Loucy (cell line): ENCODE measurements at regions not wholly inside any gene's neighbourhood (a gene's known extent, or its start where the extent isn't known, plus 50 kb on each side); places are given as distances from the start of the nearest gene placed in this dataset.

Source experiments
- EZH2phosphoT487 ChIP-seq: fragments of 200-600 bp; IDR thresholded peaks from 2 replicates; pipeline ENCODE4 v1.6.1; 2018; ENCODE audit warnings: antibody characterized with exemption, mild to moderate bottlenecking, moderate library complexity, borderline replicate concordance
- TF ChIP-seq, protein P1 (sequence below): fragments of 200-600 bp; sonication (generic); conservative IDR thresholded peaks from 2 replicates; pipeline ENCODE4 v1.5.1; 2014; ENCODE audit warnings: mild to moderate bottlenecking, antibody characterized with exemption, low read length

DNA sequence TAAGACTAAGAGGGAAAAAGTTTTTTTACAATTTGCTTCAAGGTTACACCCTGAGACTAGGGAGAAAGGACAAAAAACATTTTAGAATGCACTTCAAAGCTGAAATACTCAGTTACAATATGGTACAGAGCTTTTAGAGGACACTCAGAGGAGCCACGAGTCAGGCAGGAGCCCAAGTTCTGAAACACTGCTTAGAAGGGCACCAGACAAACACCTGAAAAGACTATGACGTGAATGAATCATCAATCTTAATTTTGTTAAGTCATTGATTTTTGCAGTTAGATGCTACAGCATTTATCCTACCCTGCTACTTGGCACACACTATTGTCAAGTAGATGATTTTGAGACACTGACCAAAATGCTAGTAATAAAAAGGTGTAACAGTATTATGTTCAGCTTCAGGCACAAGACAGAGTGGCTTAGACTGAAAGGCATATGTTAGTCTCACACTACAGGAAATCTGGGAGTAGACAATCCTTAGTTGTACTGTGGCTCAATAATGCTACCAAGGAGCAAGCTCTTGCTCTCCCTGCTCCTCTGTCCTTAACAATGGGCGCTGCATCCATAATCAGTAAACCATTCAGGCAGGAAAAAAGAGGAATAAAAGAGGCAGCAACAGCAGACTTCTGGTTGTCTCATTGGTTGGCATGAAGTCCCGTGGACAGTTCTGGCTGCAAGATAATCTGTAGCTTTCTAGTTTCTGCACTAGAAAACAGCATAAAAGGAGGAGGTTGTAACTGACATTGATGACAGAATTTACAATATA lies 151.8 kb downstream of the ABCA8 start:
- TF ChIP-seq, protein P1, sequence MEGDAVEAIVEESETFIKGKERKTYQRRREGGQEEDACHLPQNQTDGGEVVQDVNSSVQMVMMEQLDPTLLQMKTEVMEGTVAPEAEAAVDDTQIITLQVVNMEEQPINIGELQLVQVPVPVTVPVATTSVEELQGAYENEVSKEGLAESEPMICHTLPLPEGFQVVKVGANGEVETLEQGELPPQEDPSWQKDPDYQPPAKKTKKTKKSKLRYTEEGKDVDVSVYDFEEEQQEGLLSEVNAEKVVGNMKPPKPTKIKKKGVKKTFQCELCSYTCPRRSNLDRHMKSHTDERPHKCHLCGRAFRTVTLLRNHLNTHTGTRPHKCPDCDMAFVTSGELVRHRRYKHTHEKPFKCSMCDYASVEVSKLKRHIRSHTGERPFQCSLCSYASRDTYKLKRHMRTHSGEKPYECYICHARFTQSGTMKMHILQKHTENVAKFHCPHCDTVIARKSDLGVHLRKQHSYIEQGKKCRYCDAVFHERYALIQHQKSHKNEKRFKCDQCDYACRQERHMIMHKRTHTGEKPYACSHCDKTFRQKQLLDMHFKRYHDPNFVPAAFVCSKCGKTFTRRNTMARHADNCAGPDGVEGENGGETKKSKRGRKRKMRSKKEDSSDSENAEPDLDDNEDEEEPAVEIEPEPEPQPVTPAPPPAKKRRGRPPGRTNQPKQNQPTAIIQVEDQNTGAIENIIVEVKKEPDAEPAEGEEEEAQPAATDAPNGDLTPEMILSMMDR, result no peak
- no peak for TF ChIP-seq EZH2phosphoT487
